ENCODE measurements at regions not wholly inside any gene's neighbourhood (a gene's known extent, or its start where the extent isn't known, plus 50 kb on each side); places are given as distances from the start of the nearest gene placed in this dataset.

- TF ChIP-seq CTCF (IDR thresholded peaks at IDR 0.05; ENCODE audit: low read length) (no peak), EZH2 (IDR thresholded peaks at IDR 0.05; ENCODE audit: borderline replicate concordance, low read length) (no peak)
Observed at GRCh38 chr22:26985931-26986782, 328.8 kb downstream of the MIAT start.

All from OCI-LY1 (cell line).